IPS-NIHi11 (cell line): ENCODE measurements at regions not wholly inside any gene's neighbourhood (a gene's known extent, or its start where the extent isn't known, plus 50 kb on each side); places are given as distances from the start of the nearest gene placed in this dataset.

Source experiments
- DNase-seq: peaks from one replicate; pipeline ENCODE4 v3.0.0; 2012; ENCODE audit warnings: mixed read lengths, low spot score

DNA sequence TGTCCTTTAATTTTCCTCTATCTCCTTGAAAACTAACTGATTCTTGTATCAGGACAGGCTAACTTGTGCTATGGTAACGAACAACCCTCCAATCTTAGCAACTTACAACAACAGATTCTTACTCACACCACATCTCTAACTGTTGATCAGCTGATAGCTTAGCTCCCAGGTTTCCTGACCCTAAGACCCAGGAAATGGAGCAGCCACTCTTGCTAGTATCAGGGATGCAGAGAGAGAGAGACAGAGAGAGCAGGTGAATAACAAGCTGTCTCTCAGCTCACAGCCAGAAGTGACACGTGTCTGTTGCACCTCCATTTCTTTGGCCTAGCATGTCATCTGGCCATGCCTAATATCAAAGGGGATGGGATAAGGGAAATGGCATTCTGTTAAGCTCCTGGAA, 1289.0 kb upstream of the AUTS2 start:
- no peak for DNase-seq

DNA sequence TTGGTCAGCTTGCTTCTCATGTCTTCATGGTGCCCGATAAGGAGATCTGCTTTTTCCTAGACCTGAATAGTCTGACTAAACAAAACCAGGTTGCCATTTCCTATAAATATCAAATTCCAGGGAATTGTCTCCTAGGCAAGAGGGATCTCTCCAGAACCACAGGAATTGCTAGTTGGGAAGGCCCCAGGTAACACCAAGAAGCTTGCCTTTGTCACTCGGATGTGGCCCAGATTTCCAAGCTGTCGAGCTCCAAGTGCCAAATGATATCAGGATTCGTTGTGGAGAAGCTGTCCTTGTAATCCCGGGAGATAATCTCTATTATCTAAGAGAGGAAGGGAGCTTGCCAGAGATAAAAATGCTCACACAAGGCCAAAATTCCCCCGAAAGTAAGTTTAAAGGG, 1288.5 kb upstream of the AUTS2 start:
- no peak for DNase-seq

DNA sequence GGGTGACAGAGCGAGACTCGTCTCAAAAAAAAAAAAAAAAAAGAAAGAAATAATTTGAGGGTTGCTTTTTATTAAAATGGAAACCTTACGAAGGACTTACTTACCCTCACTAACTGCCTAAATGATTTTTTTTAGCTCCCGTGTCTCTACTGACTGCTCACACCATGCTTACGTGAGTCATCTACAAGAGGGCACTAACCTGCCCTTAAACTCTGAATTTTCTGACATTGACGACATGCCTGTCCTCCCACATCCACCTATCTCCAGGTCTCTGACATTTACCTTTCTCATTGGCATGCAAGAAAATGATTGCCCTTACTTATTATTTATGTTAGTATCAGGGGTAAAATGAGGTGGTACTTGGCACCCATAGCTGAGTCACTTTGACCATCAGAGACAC, 1286.3 kb upstream of the AUTS2 start:
- DNase-seq, result no peak

DNA sequence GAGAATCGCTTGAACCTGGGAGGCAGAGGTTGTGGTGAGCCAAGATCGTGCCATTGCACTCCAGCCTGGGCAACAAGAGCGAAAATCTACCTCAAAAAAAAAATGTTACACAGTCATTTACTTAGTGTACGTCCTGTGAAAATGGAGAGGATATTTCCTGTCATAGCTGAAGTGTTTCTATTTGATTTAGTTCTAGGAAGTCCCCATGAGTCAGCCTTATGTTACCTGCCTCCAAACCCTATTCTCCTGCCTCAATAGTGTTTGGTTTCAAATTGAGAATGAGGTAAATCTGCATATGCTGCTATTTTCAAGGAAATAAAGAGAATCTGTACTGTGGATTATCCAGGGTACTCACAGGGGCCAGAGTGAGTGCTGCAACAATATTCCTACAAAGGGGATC, 1284.5 kb upstream of the AUTS2 start:
- DNase-seq, result no peak

DNA sequence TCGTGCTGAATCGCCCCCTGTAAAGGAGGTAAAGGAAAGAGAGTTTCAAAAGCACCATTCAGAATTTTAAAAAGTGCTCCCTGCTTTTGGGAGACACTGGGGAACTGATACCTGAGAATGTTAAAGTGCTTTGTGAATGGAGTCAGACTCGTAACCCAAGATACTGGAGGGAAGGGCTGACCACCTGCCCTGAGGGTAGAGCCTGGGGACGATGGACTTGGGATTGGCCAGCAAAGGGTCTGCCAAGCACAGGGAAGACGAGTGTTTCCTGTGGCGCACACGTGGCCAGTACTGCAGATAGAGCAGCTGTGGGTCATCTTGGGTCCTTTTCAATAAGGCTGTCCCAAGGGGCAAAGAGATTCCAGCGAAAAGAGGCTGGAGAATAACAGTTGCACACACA, 1284.1 kb upstream of the AUTS2 start:
- no peak for DNase-seq

DNA sequence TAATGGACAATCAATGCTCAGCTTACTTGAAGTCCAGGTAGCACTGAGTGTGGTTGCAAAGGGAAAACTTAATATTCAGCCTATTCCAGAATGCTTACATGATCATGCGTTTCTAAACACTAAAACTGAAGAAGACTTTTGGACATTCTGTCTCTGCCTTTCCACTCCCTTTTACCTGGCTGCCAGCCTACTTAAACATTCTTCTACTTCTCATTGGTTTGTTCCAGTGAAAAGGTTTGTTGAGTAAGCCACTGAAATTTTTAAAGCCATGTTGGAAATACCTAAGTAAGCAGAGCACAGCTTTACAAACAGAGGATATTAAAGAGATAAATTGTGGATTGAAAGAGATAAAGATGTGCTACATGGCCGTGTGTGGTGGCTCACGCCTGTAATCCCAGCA, 1280.8 kb upstream of the AUTS2 start:
- DNase-seq, result no peak

DNA sequence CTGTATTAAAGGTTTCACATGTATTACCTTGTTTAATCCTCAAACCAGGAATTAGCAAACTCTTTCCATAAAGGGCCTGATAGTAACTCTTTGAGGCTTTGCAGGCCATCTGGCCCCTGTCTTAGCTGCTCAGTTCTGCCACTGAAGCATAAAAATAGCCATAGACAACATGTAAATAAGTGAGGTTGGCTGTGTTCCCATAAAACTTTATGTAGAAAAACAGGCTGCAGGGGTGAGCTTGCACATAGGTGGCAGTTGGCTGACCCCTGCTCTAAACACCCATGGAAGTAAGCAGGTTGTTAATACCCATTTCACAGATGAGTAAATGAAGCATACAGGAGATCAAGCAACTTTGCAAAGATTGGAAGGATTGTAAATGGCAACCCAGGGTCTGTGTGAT, 1279.2 kb upstream of the AUTS2 start:
- no peak for DNase-seq

DNA sequence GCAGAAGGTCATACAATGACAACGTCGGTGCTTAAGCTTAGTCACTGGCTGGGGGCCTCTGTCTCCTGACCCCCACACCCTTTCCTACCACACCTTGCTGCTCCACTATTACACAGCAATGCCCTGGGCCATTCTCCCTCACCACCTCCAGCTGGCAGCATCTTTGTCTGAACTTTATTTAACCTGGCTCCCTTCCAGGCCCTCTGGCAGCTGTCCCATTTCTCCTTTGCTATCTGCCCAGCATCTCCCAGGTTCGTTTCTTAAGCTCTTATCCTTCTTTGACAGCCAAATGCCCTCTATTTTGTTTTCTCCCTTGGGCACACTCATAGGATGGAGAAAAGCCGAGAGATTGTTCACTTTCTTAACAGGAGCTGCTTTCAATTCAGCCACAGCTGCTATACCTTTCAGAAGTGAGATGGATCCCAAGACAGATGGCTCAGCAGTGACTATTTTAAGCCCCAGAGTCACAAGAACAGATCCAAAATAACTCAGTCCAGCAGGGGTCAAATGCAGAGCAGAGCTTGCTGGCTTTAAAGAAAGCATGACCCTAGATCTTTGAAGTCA, 1277.1 kb upstream of the AUTS2 start:
- DNase-seq, result no peak

DNA sequence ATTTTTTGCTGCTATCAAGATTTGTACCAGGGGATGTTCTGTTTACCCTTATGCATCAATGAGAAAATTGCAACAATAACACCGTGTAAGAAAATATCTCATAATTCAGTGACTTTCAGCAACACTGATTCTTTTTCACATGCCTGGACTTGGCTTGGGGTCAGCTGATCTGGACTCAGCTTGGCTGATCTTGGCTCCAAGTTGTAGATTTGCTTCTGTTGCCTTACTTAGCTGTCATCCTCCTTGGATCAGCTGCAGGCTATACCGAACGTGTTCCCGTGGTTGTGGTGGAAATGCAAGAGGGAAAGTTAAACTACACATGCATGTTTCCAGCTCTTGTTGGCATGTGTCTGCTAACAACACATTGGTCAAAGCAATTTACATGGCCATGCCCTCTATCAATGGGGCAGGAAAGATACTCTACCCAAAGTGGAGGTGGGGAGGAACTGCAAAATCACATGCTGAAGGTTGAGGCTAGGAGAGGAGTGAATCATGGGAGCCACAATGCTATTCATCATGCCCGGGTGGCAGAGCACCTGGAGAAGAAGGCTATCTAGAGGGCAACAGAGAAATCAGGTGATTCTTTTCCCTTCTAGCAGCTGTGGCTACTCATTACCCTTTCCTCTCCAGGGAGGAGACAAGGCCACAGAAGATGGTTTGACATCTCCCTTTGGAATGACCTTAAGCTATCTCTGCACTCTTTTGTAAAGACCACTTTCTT, 1276.3 kb upstream of the AUTS2 start:
- no peak for DNase-seq

DNA sequence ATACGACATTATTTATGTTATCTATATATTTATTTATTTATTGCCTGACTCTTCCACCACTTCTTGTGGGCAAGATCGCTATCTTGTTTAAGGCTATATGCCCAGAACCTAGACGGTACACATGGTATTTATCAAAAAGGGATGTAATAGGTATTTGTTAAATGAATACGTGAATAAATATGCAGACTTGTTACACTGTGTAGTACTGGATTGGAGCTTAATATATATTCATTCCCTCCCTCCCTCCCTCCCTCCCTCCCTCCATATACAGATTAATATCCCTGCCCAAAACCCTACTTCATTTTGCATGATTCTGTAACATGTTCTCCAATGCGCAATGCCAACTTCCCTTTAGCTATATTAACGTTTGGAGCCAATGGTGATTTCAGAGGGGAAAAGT, 1273.7 kb upstream of the AUTS2 start:
- DNase-seq, result no peak

DNA sequence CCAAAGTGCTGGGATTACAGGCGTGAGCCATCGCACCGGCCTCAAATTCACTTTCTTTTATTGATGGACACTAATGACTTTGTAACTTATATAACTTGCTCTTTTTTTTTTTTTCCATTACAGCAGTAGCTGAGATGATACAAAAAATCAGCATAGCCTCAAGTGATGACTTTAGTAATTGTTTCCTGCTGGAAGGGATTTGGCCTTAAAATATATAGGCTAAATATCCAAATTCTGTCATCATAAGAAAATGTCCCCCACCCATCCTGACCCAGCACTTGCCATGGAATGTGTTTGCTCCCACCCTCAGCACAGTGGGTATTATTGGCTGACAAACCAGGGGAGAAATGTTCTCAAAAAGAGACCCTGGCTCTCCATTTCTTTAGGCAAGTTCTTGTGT, 1264.1 kb upstream of the AUTS2 start:
- DNase-seq, result no peak

DNA sequence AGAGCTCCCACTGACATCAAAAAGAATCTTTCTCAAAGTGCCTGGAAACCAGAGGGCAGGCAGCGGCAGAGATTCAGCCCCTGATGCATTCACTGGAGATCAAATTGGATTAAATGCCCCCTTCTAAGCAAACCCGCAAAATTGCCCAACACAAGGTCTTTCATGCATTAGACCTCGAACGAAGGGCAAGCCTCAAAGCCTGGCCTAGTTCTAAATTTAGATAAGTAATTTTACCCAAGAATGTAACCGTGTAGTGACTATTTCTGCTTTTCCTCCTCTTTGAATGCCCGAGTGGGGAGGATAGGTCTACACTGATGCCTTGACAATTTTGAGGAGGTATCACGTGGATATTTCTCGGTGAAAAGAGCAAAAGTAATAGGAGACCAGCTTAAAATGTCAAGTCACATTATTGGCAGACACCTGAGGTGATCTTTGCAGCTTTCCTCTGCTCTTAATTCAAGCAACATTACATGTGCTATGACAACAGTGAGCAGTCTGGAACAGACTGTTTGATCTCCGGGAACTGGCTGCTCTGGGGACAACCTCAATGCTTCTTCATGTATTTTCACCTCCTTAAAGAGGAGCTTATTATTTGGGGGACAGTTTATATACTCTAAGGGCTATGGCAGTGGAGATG, 1263.5 kb upstream of the AUTS2 start:
- DNase-seq, result no peak

DNA sequence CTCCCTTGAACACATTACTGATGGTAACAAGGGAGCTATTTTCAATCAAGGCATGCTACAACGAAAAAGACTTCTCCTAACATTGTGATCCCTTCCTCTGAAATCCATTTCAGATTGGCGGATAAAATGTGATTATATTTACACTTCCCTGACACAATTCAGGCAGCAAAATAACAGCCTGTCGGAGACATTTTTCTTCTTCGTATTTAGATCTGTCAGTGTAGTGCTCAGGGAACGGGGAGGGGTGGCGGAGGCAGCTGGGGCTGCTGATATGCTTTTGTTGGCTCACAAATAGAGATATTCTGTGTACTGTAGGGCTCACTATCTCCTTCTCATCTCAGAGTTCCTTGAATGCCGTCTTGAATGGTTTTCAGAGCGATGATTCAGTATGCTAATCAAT, 1261.7 kb upstream of the AUTS2 start:
- DNase-seq, result no peak

DNA sequence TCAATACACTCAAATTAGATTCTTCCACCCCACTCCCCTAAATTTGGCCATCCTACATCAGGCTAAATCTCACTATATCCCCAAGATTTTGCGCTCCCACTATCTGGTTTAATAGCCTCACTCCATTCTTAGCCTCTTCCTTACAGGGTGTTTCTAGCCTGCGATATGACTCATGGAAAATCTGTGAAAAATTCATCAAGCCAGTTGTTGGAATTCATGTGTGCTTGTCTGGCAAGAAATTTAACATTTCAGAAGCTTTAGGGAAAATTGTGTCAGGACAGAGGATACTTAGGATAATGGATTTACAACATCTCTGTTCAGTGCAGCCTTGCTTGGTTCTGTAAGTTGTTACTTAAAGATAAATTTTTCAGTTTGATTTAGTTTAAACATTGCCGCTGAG, 1249.9 kb upstream of the AUTS2 start:
- DNase-seq, result no peak

DNA sequence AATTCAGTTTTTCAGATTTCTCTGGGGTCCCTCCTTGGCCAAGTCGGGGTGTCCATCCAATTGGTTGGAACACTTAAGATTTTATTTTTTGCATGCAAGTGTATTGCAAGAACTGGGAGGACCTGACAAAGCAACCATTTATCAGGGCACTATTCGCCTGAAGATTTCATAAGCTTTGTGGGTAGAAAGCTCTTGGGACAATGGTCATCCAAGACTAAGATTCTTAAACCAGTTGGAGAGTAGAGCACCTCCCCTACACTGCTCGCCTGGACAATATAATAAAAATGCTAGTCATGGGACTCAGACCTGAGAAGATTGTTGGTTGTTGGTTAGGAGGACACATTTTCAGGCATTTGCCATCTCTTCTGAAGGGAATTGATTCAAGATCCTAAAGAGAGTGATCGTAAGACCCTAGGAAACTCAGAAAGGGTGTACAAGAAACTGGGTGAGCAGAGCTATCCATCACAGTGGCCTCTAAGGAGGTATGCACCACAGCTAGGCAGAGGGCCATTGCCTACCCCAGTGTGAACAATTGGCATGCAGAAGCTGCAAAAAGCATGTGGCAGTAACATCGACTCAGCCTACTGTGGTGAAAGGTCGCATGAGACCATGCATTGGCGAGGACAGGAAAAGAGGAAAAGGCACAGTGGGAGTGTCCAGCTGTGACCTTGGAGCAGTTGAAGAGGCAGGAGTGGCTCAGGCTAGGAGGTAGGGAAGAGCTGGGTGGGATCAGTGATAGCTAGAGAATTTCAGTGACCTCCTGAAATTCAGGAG, 1235.3 kb upstream of the AUTS2 start:
- no peak for DNase-seq

DNA sequence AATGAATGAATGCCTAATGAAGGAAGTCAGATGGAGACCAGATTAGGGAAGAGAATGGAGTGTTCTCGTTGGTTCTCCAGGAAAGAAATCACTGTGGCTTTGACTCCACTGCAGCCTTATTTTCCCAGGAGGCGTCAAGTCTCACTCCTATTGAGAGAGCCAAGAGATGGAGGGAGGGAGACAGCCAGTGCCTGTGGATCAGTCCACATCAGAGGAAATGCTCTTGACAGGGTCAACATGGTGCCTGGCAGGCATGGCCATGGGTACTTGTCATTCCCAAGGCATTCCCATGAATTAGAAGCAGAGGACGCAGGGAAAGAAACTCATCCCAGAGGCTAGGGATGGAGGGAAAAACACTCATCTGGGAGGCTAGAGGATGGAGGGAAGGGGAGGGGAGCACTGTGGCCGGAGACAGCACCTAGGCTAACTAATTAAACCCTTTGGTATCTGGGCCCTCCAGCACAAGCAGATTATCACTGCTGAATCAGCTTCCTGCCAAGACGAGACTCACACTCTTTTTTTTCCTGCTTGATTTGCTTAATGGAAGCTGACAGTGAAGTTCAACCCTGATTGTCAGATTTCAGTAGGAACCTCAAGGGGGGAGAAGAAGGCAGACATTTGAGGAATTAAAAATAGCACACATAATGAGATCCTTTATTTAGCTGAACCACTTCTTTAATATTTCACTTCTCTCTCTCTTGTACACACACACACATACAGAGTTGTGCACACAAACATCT, 1233.2 kb upstream of the AUTS2 start:
- DNase-seq, result no peak

DNA sequence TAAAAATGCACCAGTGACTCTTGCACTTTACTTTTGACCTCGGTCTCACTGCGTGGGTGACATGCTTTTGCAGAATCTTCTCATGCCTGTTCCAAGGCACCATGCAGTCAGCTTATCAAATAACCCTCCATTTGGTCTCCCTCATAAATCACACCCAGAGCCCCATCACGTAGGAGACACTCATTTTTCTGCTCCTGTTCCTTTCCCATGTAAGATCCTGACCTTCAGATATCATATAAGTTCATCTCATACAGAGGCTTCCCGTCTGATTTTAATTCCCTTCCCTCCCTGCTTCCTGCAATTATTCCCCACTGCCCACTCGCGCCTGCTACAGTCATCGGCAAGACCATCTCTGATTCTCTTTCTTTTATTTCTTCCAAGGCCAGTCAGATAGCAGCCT, 1226.3 kb upstream of the AUTS2 start:
- DNase-seq, result no peak

DNA sequence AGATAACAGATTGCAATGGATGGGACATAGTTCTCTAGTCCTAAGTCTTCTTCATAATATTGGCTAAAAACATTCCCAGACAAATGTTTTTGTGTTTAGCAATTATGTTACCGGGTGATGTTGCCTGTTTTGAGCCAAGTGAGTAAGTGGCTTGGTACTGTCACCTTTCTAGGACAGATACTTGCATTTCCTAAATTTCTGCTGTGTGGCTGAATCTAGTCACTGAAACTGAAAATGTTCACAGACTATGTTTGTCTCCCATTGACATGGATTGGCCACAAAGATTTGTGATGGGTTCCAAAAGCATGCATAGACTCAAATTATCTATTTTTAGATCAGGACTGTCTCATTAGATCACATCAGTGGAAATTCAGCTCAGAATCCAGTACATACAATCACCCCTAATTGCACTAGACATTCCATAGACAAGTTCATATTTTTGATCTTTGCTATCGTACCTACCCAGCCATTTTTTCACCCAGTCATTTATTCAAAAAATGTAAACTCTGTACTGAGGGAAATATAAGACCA, 1222.1 kb upstream of the AUTS2 start:
- no peak for DNase-seq

DNA sequence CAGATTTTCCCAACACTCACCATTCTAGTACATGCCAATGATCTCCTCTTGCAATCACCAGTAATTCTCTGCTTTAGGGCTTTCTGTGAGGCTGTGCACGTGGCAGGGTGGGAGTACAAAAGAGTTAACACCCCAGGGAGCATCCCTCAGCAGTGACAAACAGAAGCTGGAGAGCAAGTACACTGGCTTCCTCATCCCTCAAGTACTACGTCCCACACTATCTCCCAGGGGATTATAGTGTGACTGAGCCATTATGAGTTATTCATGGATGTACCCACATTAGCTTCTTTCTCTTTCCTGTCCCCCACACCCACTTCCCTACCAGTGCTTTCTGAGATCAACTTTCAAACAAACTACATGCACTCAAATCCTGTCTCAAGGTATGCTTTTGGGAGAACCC, 1216.5 kb upstream of the AUTS2 start:
- DNase-seq, result no peak

DNA sequence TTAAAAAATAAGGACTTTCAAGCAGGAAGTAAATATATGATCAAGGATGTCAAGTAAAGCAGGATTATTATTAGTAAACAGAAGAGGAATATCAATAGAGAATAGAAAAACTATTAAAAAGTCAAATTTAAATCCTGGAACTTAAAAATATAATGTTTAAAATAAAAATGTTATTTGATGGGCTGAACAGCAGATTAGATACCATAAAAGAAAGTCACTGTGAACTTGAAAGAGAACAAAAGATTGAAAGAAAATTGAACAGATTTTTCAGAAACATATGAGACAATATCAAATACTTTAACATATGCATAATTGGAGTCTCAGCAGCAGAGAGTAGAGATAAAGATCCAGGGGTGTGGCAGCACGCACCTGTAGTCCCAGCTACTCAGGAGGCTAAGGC, 1213.7 kb upstream of the AUTS2 start:
- DNase-seq, result no peak

DNA sequence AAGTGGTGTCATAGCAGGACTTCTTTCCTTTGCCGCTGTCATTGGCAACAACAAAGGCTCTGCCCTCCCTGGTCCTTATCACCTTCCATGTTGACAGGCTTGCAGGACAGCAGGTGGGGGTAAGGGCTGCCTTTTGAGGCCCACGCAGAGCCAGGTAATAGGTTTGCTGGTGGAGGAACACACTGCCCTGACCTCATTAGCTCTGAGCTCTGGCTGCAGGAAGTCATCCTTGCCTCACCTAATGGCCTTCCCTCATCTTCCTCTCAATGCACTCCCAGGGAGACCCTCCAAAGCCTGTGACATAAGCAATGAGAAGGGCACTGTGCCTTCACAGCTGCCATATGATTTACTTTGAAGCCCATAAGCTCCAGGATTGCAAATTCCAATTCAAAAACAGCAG, 1205.2 kb upstream of the AUTS2 start:
- no peak for DNase-seq

DNA sequence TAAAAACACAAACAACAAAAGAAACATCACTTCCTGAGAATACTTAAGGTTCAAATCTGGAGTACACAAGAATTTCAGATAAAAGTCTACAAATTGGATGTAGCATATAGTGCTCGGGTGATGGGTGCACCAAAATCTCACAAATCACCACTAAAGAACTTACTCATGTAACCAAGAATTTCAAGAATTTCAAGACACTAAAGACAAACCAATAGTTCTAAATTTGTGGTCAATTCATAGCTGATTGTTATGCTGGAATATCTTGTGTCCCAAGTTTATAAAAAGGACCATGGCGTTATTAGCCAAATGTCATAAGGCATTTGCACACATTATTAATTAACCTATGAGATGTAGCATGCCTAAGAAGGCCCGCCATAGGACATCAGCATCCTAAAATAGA, 1204.1 kb upstream of the AUTS2 start:
- no peak for DNase-seq
